ENCODE measurements at regions not wholly inside any gene's neighbourhood (a gene's known extent, or its start where the extent isn't known, plus 50 kb on each side); places are given as distances from the start of the nearest gene placed in this dataset.

DNA sequence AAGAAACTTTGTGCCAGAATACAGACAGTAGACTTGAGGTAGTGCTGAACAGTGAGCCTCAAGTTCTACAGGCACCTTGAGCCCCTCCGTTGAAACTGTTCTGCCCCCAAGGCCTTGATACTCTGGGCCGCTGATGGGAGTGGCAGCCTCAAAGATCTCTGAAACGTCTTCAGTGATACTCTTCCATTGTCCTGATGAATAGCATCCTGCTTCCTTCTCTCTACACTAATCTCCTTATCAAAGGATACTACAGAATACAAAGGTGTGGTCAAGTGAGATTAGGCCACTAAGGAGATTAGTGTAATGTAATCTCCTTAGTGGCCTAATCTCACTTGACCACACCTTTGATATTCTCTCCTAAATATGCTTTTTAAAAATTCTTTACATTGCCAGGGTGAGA, 419.8 kb upstream of the SEL1L start:
- H3K9ac ChIP-seq (ENCODE audit: insufficient read depth in 1 of 2, low read length in 2 of 2), result no peak overlapping the region
- WGBS, 2 donors, result 70 to 74% methylated on average over 3 of the region's 3 CpGs

GRCh38 chr14:81955123-81955522, 421.5 kb upstream of the SEL1L start:
- no peak overlapping the region for H3K27ac ChIP-seq (ENCODE audit: low read depth in 1 of 2, low read length in 1 of 2)
- TF ChIP-seq CTCF (IDR thresholded peaks at IDR 0.05; ENCODE audit: control extremely low read depth, extremely low read depth), result no peak

More for the DNA sequence above, 419.8 kb upstream of the SEL1L start:
- TF ChIP-seq CTCF (IDR thresholded peaks at IDR 0.05; ENCODE audit: control extremely low read depth, extremely low read depth), result no peak
- H3K27ac ChIP-seq (ENCODE audit: low read depth in 1 of 2, low read length in 1 of 2), result no peak overlapping the region
- no peaks in the 10 kb centered on the region for H3K27me3 ChIP-seq (ENCODE audit: control insufficient read depth in 3 of 3, insufficient read depth in 3 of 3, low read length in 2 of 3)
- peaks cover 0 to 7% (median 0%) of the 10 kb centered on the region in 4 donors for H3K9me3 ChIP-seq (ENCODE audit: control insufficient read depth in 4 of 4, insufficient read depth in 3 of 4, low read length in 3 of 4)
- no peaks in the 10 kb centered on the region for H3K36me3 ChIP-seq (ENCODE audit: control insufficient read depth in 4 of 4, insufficient read depth in 4 of 4, low read length in 4 of 4)
- DNase-seq (no peak), ATAC-seq (ENCODE audit: insufficient read depth, low FRiP score) (no peak)
- H3K4me1 ChIP-seq (ENCODE audit: control insufficient read depth in 5 of 5, insufficient read depth in 5 of 5, low read length in 5 of 5), result no peaks in the 10 kb centered on the region
- H3K4me3 ChIP-seq, result no peak overlapping the region

DNA sequence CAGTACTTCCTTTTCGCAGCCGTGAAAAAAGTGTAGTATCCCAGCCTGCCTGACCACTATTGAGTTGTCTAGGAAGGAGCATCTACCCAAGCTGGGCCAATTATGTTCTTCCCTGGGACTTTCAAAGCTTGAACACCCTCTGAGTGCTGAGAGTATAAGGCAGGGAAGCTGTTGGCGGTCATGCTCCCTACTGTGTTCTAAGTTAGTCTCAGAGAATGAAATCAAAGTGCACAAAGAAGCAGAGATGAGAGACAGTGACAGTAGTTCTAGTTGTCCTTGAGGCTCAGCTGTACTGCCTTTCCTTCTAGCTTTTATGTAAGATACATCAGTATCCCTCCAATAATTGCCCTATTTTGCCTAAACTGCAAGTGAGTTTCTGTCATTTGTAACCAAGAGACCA, 427.1 kb upstream of the SEL1L start:
- no peak for TF ChIP-seq CTCF (IDR thresholded peaks at IDR 0.05; ENCODE audit: control extremely low read depth, extremely low read depth)
- ATAC-seq (ENCODE audit: insufficient read depth, low FRiP score) (no peak), DNase-seq (no peak)
- no peak overlapping the region for H3K4me3 ChIP-seq
- H3K27ac ChIP-seq (ENCODE audit: low read depth in 1 of 2, low read length in 1 of 2), result no peak overlapping the region
- H3K27me3 ChIP-seq (ENCODE audit: control insufficient read depth in 3 of 3, insufficient read depth in 3 of 3, low read length in 2 of 3), result no peaks in the 10 kb centered on the region
- no peaks in the 10 kb centered on the region for H3K4me1 ChIP-seq (ENCODE audit: control insufficient read depth in 5 of 5, insufficient read depth in 5 of 5, low read length in 5 of 5)
- no peak overlapping the region for H3K9ac ChIP-seq (ENCODE audit: insufficient read depth in 1 of 2, low read length in 2 of 2)
- no peaks in the 10 kb centered on the region for H3K9me3 ChIP-seq (ENCODE audit: control insufficient read depth in 4 of 4, insufficient read depth in 3 of 4, low read length in 3 of 4)
- H3K36me3 ChIP-seq (ENCODE audit: control insufficient read depth in 4 of 4, insufficient read depth in 4 of 4, low read length in 4 of 4), result no peaks in the 10 kb centered on the region
- 91% methylated on average over 3 of the region's 3 CpGs for WGBS, 2 donors

More at GRCh38 chr14:81955123-81955522, 421.5 kb upstream of the SEL1L start:
- H3K9ac ChIP-seq (ENCODE audit: insufficient read depth in 1 of 2, low read length in 2 of 2), result no peak overlapping the region
- peaks cover 0 to 7% (median 0%) of the 10 kb centered on the region in 4 donors for H3K9me3 ChIP-seq (ENCODE audit: control insufficient read depth in 4 of 4, insufficient read depth in 3 of 4, low read length in 3 of 4)
- no peak for ATAC-seq (ENCODE audit: insufficient read depth, low FRiP score)
- no peaks in the 10 kb centered on the region for H3K36me3 ChIP-seq (ENCODE audit: control insufficient read depth in 4 of 4, insufficient read depth in 4 of 4, low read length in 4 of 4)
- 74 to 91% methylated on average over 1 of the region's 1 CpG for WGBS, 2 donors
- no peak for DNase-seq
- H3K27me3 ChIP-seq (ENCODE audit: control insufficient read depth in 3 of 3, insufficient read depth in 3 of 3, low read length in 2 of 3), result no peaks in the 10 kb centered on the region
- H3K4me3 ChIP-seq, result no peak overlapping the region
- H3K4me1 ChIP-seq (ENCODE audit: control insufficient read depth in 5 of 5, insufficient read depth in 5 of 5, low read length in 5 of 5), result no peaks in the 10 kb centered on the region

- TF ChIP-seq CTCF (IDR thresholded peaks at IDR 0.05; ENCODE audit: control extremely low read depth, extremely low read depth), result no peak
- Histone ChIP-seq H3K9ac (ENCODE audit: insufficient read depth in 1 of 2, low read length in 2 of 2) (no peak overlapping the region), H3K27me3 (ENCODE audit: control insufficient read depth in 3 of 3, insufficient read depth in 3 of 3, low read length in 2 of 3) (no peaks in the 10 kb centered on the region), H3K4me3 (no peak overlapping the region), H3K27ac (ENCODE audit: low read depth in 1 of 2, low read length in 1 of 2) (no peak overlapping the region), H3K36me3 (ENCODE audit: control insufficient read depth in 4 of 4, insufficient read depth in 4 of 4, low read length in 4 of 4) (no peaks in the 10 kb centered on the region), H3K9me3 (ENCODE audit: control insufficient read depth in 4 of 4, insufficient read depth in 3 of 4, low read length in 3 of 4) (no peaks in the 10 kb centered on the region), H3K4me1 (ENCODE audit: control insufficient read depth in 5 of 5, insufficient read depth in 5 of 5, low read length in 5 of 5) (no peaks in the 10 kb centered on the region)
- 75 to 85% methylated on average over 1 of the region's 1 CpG for WGBS, 2 donors
- ATAC-seq (ENCODE audit: insufficient read depth, low FRiP score) (no peak), DNase-seq (no peak)
Observed at GRCh38 chr14:81963846-81964245, 430.2 kb upstream of the SEL1L start.
